PFSK-1 (cell line): ENCODE measurements at regions not wholly inside any gene's neighbourhood (a gene's known extent, or its start where the extent isn't known, plus 50 kb on each side); places are given as distances from the start of the nearest gene placed in this dataset.

Source experiments
- FOXP2 ChIP-seq: optimal IDR thresholded peaks from 2 replicates; pipeline ENCODE3; 2011; ENCODE audit warnings: borderline replicate concordance, control low read depth, inconsistent platforms; ENCODE audit not compliant: insufficient read depth; ENCODE audit errors: extremely low read length, extremely low read depth
- POLR2AphosphoS5 ChIP-seq: IDR thresholded peaks from 2 replicates; pipeline ENCODE4 v1.6.1; 2012; ENCODE audit warnings: low read depth, mild to moderate bottlenecking, control low read depth, low read length, moderate library complexity
- SIN3A ChIP-seq: IDR thresholded peaks from 2 replicates; pipeline ENCODE4 v1.6.1; 2012; ENCODE audit warnings: mild to moderate bottlenecking, low read length, moderate library complexity, borderline replicate concordance; ENCODE audit not compliant: insufficient read depth
- TAF1 ChIP-seq: IDR thresholded peaks from 2 replicates; pipeline ENCODE4 v1.6.1; 2012; ENCODE audit warnings: low read length, control low read depth, borderline replicate concordance; ENCODE audit not compliant: insufficient read depth
- TF ChIP-seq, protein P1 (sequence below), 2 experiments: IDR thresholded peaks; 2 replicates each; pipeline versions ENCODE4 v1.6.1 to v1.8.0; 2011 to 2012; ENCODE audit warnings: low read depth in 2 of 2, low read length in 2 of 2, control low read depth in 1 of 2, inconsistent platforms in 1 of 2, mild to moderate bottlenecking in 1 of 2, moderate library complexity in 1 of 2; ENCODE audit not compliant: insufficient read depth in 1 of 2

DNA sequence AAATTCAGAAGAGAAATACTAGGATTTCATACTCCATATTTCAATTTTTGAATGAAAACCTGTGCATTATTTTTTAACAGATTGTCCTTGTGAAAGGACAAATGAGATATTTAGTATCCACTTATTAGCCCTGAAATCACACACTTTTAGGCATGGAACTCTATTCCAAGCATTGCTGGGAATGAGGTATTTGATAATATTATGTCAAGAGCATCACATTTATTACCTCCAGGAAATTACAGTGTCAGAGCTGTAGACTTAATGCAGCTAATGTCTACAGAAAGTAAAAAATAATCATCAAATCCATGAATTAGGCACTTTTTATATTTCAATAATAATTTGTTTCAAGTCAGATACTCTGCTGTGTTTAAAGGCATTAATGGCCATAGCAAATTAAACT, 753.8 kb downstream of the REEP3 start:
- no peak for TF ChIP-seq POLR2AphosphoS5
- TF ChIP-seq SIN3A: no peak
- TF ChIP-seq, protein P1, sequence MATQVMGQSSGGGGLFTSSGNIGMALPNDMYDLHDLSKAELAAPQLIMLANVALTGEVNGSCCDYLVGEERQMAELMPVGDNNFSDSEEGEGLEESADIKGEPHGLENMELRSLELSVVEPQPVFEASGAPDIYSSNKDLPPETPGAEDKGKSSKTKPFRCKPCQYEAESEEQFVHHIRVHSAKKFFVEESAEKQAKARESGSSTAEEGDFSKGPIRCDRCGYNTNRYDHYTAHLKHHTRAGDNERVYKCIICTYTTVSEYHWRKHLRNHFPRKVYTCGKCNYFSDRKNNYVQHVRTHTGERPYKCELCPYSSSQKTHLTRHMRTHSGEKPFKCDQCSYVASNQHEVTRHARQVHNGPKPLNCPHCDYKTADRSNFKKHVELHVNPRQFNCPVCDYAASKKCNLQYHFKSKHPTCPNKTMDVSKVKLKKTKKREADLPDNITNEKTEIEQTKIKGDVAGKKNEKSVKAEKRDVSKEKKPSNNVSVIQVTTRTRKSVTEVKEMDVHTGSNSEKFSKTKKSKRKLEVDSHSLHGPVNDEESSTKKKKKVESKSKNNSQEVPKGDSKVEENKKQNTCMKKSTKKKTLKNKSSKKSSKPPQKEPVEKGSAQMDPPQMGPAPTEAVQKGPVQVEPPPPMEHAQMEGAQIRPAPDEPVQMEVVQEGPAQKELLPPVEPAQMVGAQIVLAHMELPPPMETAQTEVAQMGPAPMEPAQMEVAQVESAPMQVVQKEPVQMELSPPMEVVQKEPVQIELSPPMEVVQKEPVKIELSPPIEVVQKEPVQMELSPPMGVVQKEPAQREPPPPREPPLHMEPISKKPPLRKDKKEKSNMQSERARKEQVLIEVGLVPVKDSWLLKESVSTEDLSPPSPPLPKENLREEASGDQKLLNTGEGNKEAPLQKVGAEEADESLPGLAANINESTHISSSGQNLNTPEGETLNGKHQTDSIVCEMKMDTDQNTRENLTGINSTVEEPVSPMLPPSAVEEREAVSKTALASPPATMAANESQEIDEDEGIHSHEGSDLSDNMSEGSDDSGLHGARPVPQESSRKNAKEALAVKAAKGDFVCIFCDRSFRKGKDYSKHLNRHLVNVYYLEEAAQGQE (IDR thresholded peaks at IDR 0.05; ENCODE audit: insufficient read depth in 1 of 2, low read depth in 2 of 2, low read length in 2 of 2): no peak
- TF ChIP-seq FOXP2: no peak
- no peak for TF ChIP-seq TAF1

DNA sequence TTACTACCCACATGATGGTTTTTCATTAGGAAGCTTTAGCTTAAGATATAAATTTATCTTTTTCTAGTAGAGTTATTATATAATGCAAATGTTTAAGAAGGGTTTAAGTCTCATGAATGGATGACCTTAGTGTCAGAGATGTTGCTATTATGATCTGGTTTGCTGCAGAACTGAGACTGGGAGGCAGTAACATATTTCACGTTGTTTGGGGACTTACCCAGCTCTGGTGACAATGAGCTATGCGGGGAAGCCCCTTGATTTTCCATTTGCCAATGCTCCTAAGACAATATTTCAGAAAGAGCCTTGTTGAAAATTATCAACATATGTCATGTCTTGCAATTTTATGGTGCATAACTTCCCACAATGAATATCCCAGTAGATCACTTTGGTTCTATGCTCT, 754.6 kb downstream of the REEP3 start:
- TF ChIP-seq TAF1 (no peak), FOXP2 (no peak), POLR2AphosphoS5 (no peak), SIN3A (no peak)
- TF ChIP-seq, protein P1 (IDR thresholded peaks at IDR 0.05; ENCODE audit: insufficient read depth in 1 of 2, low read depth in 2 of 2, low read length in 2 of 2): no peak

DNA sequence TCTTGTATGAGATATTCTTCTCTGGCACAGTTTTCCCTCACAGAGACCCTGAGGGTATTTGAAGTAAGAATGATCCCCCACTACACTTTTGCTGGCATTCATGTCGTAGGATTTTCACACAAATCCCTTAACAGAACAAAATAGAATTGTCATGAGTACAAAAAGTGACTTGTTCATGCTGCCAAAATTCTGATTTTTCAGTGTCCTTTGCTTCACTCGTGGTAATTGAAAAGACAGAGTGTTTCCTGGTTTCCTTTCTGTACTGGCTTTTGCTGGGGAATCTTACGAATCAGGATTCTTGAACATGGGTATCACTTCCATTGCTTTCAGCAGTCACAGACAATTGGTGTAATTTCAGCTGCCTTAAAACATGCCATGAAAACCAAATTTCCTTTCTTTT, 756.3 kb downstream of the REEP3 start:
- TF ChIP-seq POLR2AphosphoS5 (no peak), FOXP2 (no peak)
- TF ChIP-seq, protein P1 (IDR thresholded peaks at IDR 0.05; ENCODE audit: insufficient read depth in 1 of 2, low read depth in 2 of 2, low read length in 2 of 2): no peak

DNA sequence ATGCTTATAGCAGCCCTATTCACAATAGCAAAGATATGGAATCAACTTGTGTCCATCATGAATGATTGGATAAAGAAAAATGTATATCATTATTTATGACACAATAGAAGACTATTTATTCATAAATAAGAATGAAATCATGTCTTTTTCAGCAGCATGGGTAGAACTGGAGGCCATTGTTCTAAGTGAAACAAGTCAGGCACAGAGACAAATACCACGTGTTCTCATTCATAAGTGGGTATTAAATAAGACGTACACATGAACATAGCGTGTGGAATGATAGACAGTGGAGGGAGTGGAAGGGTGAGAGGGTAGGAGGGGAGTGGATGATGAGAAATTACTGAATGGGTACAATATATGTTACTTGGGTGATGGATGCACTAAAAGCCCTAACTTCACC, 762.4 kb downstream of the REEP3 start:
- TF ChIP-seq, protein P1 (IDR thresholded peaks at IDR 0.05; ENCODE audit: insufficient read depth in 1 of 2, low read depth in 2 of 2, low read length in 2 of 2): no peak
- TF ChIP-seq SIN3A (no peak), TAF1 (no peak), FOXP2 (no peak), POLR2AphosphoS5 (no peak)

DNA sequence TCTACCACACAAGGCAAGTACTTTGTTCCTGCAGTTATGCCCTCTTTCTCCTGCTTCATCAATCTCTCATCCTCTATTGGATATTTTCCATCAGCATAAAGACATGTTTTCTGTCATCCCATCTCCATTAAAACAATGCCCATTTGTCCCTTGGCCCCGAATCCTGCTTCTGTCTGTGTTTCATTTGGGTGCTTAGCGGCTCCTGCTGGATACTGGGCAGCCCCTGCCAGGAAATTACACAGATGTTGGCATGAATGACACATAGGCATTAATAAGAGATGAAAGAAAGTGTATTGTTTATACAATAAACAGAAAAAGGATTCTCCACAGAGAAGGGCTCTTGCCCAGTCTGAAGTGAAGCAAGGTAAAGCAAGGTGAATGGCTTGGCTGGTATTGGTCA, 765.3 kb downstream of the REEP3 start:
- no peak for TF ChIP-seq POLR2AphosphoS5
- TF ChIP-seq, protein P1 (IDR thresholded peaks at IDR 0.05; ENCODE audit: insufficient read depth in 1 of 2, low read depth in 2 of 2, low read length in 2 of 2): no peak
- TF ChIP-seq SIN3A: no peak
- TF ChIP-seq TAF1: no peak
